ENCODE measurements at regions not wholly inside any gene's neighbourhood (a gene's known extent, or its start where the extent isn't known, plus 50 kb on each side); places are given as distances from the start of the nearest gene placed in this dataset.

DNA sequence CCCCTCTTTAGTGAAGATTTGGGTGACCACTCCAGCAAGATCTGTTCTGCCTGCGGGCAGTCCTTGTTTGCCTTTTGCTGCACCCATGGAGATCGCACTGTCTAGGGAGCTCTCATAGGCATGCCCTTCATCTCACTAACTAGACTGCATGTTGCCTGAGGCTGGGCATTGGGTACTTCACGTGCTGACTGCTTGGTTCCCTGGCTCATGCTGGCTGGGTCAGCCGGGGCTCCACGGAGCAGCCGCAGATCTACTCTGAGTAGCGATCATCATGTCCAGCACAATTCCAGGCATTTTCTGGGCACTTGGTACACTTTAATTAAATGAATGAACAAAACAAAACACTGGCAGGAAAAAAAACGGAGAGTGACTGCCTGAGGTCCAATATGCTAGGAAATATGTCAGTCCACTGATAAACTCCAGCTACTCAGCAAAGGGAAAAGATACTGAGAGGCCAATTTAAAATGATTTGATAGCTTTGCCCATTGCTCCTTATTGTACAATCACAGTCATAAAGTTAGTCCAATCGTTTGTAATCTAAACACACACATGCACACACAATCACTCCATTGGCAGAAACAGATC is 220.3 kb downstream of the C1D start:
- TF ChIP-seq, protein P1, sequence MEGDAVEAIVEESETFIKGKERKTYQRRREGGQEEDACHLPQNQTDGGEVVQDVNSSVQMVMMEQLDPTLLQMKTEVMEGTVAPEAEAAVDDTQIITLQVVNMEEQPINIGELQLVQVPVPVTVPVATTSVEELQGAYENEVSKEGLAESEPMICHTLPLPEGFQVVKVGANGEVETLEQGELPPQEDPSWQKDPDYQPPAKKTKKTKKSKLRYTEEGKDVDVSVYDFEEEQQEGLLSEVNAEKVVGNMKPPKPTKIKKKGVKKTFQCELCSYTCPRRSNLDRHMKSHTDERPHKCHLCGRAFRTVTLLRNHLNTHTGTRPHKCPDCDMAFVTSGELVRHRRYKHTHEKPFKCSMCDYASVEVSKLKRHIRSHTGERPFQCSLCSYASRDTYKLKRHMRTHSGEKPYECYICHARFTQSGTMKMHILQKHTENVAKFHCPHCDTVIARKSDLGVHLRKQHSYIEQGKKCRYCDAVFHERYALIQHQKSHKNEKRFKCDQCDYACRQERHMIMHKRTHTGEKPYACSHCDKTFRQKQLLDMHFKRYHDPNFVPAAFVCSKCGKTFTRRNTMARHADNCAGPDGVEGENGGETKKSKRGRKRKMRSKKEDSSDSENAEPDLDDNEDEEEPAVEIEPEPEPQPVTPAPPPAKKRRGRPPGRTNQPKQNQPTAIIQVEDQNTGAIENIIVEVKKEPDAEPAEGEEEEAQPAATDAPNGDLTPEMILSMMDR (IDR thresholded peaks at IDR 0.05): no peak
- TF ChIP-seq POLR2A (IDR thresholded peaks at IDR 0.05; ENCODE audit: low read depth): no peak
- no peak for TF ChIP-seq EP300 (IDR thresholded peaks at IDR 0.05)
